Central memory CD8-positive, alpha-beta T cell (primary cell): ENCODE measurements at regions not wholly inside any gene's neighbourhood (a gene's known extent, or its start where the extent isn't known, plus 50 kb on each side); places are given as distances from the start of the nearest gene placed in this dataset.
"Not testable (repeated sequence)": the region's sequence is repeated elsewhere in the genome, so short reads cannot be mapped to it uniquely, and the experiment has no call there.

Experiments
- ATAC-seq: fragments of 150-1000 bp; cut with Tn5 transposase; replicated peaks from 2 replicates; pipeline ENCODE4 v1.10.0; 2022; ENCODE audit warnings: mild to moderate bottlenecking, moderate FRiP score, moderate number of reproducible peaks; ENCODE audit not compliant: poor library complexity, severe bottlenecking; ENCODE audit errors: extremely low read depth
- DNase-seq, 2 donors: peaks; one replicate each; pipeline ENCODE4 v3.0.0; 2021; ENCODE audit warnings: low spot score in 2 of 2
- H3K27ac Mint-ChIP-seq: one replicate; pipeline ENCODE4 v1.8.0; 2022; ENCODE audit warnings: low read depth, mild to moderate bottlenecking, moderate library complexity, mixed read lengths
- H3K27me3 Mint-ChIP-seq: one replicate; pipeline ENCODE4 v1.8.0; 2022; ENCODE audit warnings: mixed read lengths
- H3K36me3 Mint-ChIP-seq: one replicate; pipeline ENCODE4 v1.8.0; 2022; ENCODE audit warnings: mild to moderate bottlenecking, moderate library complexity, mixed read lengths; ENCODE audit not compliant: insufficient read depth
- H3K4me1 Mint-ChIP-seq: one replicate; pipeline ENCODE4 v1.8.0; 2022; ENCODE audit warnings: mixed read lengths
- H3K4me3 Mint-ChIP-seq: one replicate; pipeline ENCODE4 v1.8.0; 2022; ENCODE audit warnings: mild to moderate bottlenecking, moderate library complexity, mixed read lengths
- H3K9me3 Mint-ChIP-seq: one replicate; pipeline ENCODE4 v1.8.0; 2022; ENCODE audit warnings: mixed read lengths

DNA sequence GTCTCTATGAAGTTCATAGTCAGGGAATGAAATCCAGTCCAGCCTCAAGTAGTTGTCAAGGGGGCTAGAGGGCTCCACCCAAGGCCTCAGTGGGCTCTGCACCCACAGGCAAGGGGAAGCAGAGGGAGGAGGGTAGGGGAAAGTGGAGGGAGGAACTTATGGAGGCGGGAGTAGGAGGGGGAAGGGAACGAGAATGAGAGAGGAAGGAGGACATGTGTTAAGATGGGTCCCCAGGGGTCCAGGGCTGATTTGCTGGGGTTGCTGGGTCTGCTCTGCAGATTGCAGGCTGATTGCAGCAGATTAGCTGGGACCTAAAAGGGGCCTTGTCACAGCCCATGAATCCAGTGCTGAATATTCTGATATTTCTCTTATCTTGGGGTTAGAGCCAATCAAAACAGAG lies 166.9 kb upstream of the IL12B start:
- Mint-ChIP-seq H3K27ac (no peak overlapping the region), H3K27me3 (no peaks in the 10 kb centered on the region), H3K9me3 (no peaks in the 10 kb centered on the region), H3K4me1 (no peaks in the 10 kb centered on the region), H3K4me3 (no peak overlapping the region), H3K36me3 (peaks cover 1% of the 10 kb centered on the region)
- ATAC-seq (no peak), DNase-seq (no peak)

GRCh38 chr5:159498630-159499029 lies 168.3 kb upstream of the IL12B start:
- DNase-seq (no peak), ATAC-seq (no peak)
- Mint-ChIP-seq H3K9me3 (no peaks in the 10 kb centered on the region), H3K27ac (no peak overlapping the region), H3K4me1 (no peaks in the 10 kb centered on the region), H3K4me3 (no peak overlapping the region), H3K27me3 (no peaks in the 10 kb centered on the region), H3K36me3 (peaks cover 1% of the 10 kb centered on the region)

GRCh38 chr5:159502116-159502515 lies 171.8 kb upstream of the IL12B start:
- ATAC-seq, H3K27me3 Mint-ChIP-seq, H3K4me3 Mint-ChIP-seq, H3K9me3 Mint-ChIP-seq, H3K4me1 Mint-ChIP-seq, DNase-seq, H3K27ac Mint-ChIP-seq, H3K36me3 Mint-ChIP-seq: not testable (repeated sequence)

GRCh38 chr5:159503236-159503635 lies 172.9 kb upstream of the IL12B start:
- peaks cover 1% of the 10 kb centered on the region for H3K36me3 Mint-ChIP-seq
- H3K27ac Mint-ChIP-seq, result no peak overlapping the region
- no peaks in the 10 kb centered on the region for H3K27me3 Mint-ChIP-seq
- ATAC-seq, result no peak
- no peak for DNase-seq
- H3K4me1 Mint-ChIP-seq, result no peaks in the 10 kb centered on the region
- no peak overlapping the region for H3K4me3 Mint-ChIP-seq
- no peaks in the 10 kb centered on the region for H3K9me3 Mint-ChIP-seq

DNA sequence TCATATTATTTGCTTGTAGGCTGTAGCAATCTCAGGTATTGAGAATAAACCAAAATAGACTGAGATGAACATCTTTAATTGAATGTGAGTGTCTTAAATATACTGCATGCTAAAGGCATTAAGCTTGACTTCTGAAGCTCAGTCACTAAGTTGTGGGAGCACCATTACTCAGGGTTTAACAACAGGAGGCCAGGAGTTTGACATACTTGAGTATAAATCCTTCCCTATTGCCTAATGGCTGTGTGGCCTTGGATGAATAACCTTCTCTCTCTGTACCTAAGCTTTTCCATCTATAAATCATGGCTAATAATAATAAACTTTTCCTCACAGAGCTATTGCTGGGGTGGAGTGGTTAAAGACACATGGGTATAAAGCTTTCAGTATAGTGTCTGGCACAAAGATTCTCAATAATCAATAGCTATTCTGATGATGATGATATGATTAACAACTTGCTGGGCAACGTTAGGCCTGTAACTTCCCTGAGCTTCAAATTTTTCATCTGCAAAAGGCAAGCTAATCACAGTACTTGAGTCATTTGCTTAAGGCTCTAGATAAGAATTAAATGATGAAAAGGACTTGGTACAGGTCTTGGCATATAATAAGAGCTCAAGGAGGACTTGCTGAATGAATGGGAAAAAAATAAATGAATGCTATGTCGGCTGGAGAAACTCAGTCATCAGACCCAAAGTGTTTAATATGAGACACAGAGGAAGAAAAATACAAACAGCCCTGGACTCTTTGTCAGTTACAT lies 174.0 kb upstream of the IL12B start:
- Mint-ChIP-seq H3K36me3 (peaks cover 1% of the 10 kb centered on the region), H3K27ac (no peak overlapping the region), H3K27me3 (no peaks in the 10 kb centered on the region), H3K4me1 (no peaks in the 10 kb centered on the region), H3K9me3 (no peaks in the 10 kb centered on the region), H3K4me3 (no peak overlapping the region)
- ATAC-seq, result no peak
- DNase-seq, result no peak

DNA sequence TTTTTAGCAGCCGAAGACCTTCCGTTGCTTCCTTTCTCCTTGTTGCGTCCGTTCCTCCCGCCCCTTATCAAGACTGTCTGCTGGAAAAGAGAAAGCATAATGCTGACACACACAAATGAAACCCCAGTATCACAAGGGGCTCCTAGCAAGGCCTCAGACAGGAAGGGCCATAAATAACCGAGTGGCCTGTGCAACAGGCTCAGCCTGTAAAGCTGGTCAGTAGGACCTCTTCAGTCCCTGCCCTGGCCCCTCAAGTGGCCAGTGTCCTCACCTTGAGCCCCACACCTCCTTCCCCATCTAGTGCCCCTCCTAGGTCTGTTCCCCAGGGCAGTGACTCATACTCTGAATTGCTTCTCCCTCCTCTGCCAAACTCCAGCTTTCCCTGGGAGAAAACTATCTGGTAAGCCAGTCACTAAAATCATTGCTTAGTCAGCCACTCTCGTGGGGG lies 174.6 kb upstream of the IL12B start:
- ATAC-seq (no peak), DNase-seq (no peak)
- Mint-ChIP-seq H3K36me3 (no peaks in the 10 kb centered on the region), H3K4me1 (no peaks in the 10 kb centered on the region), H3K9me3 (no peaks in the 10 kb centered on the region), H3K4me3 (no peak overlapping the region), H3K27ac (no peak overlapping the region), H3K27me3 (no peaks in the 10 kb centered on the region)

DNA sequence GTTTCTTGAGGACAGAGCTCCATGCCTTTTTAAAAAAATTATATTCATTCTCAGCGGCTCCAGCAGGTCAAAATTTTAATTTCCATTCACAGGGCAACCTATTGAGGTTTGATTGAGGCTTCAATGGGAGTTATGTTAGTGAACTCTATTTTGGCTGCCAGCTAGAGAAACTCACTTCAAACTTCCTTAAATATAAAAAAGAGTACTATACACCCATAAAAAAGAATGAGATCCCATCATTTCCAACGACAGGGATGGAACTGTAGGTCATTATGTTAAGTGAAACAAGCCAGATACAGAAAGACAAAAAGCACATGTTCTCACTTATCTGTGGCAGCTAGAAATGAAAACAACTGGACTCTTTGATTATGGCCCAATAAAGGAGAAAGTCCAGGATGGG lies 176.8 kb upstream of the IL12B start:
- Mint-ChIP-seq H3K27ac (no peak overlapping the region), H3K36me3 (no peaks in the 10 kb centered on the region), H3K27me3 (no peaks in the 10 kb centered on the region), H3K4me3 (no peak overlapping the region), H3K9me3 (no peaks in the 10 kb centered on the region), H3K4me1 (no peaks in the 10 kb centered on the region)
- no peak for DNase-seq
- ATAC-seq, result no peak

DNA sequence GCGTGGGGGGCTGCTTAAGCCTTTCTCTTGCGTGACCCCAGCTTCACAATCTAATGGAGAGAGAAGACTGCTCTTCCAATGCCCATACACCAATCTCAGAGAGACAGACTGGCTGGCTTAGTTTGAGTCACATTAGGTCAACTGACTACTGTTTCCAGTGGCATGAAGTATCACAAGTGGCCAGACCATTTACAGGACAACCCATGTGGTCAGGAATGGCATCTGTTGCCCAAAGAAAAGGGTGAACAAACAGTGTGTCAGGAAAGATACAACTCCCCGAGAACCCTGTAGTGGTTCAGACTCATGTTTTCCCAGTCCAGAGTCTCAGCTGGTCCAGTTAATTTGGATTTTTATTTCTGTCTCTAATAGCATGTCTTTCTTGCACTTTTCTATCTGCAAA lies 177.4 kb upstream of the IL12B start:
- H3K27ac Mint-ChIP-seq, result no peak overlapping the region
- H3K27me3 Mint-ChIP-seq, result peaks cover 2% of the 10 kb centered on the region
- H3K4me3 Mint-ChIP-seq, result no peak overlapping the region
- ATAC-seq, result no peak
- no peaks in the 10 kb centered on the region for H3K9me3 Mint-ChIP-seq
- no peak for DNase-seq
- H3K4me1 Mint-ChIP-seq, result no peaks in the 10 kb centered on the region
- H3K36me3 Mint-ChIP-seq, result no peaks in the 10 kb centered on the region

- Mint-ChIP-seq H3K9me3 (no peaks in the 10 kb centered on the region), H3K4me3 (no peak overlapping the region), H3K27ac (no peak overlapping the region), H3K36me3 (no peaks in the 10 kb centered on the region), H3K4me1 (no peaks in the 10 kb centered on the region), H3K27me3 (peaks cover 9% of the 10 kb centered on the region)
- ATAC-seq, result no peak
- DNase-seq, result no peak
Observed at GRCh38 chr5:159508344-159508743, 178.1 kb upstream of the IL12B start.

- Mint-ChIP-seq H3K9me3 (no peaks in the 10 kb centered on the region), H3K27me3 (peaks cover 12% of the 10 kb centered on the region), H3K4me3 (no peak overlapping the region), H3K36me3 (no peaks in the 10 kb centered on the region), H3K27ac (no peak overlapping the region), H3K4me1 (no peaks in the 10 kb centered on the region)
- DNase-seq (no peak), ATAC-seq (no peak)
Observed at GRCh38 chr5:159509002-159509660, 178.8 kb upstream of the IL12B start.

GRCh38 chr5:159510282-159510681 lies 180.0 kb upstream of the IL12B start:
- no peak for DNase-seq

GRCh38 chr5:159511570-159511969 lies 181.3 kb upstream of the IL12B start:
- H3K4me3 Mint-ChIP-seq, result no peak overlapping the region
- H3K27me3 Mint-ChIP-seq, result peaks cover 12% of the 10 kb centered on the region
- ATAC-seq (no peak), DNase-seq (no peak)
- no peaks in the 10 kb centered on the region for H3K9me3 Mint-ChIP-seq
- H3K36me3 Mint-ChIP-seq, result no peaks in the 10 kb centered on the region
- H3K4me1 Mint-ChIP-seq, result no peaks in the 10 kb centered on the region
- no peak overlapping the region for H3K27ac Mint-ChIP-seq

More at GRCh38 chr5:159510282-159510681, 180.0 kb upstream of the IL12B start:
- no peak overlapping the region for H3K4me3 Mint-ChIP-seq
- H3K4me1 Mint-ChIP-seq, result no peaks in the 10 kb centered on the region
- peaks cover 12% of the 10 kb centered on the region for H3K27me3 Mint-ChIP-seq
- ATAC-seq, result no peak
- H3K36me3 Mint-ChIP-seq, result no peaks in the 10 kb centered on the region
- H3K27ac Mint-ChIP-seq, result no peak overlapping the region
- no peaks in the 10 kb centered on the region for H3K9me3 Mint-ChIP-seq

GRCh38 chr5:159512064-159512463 lies 181.8 kb upstream of the IL12B start:
- DNase-seq (no peak), ATAC-seq (no peak)
- Mint-ChIP-seq H3K4me1 (no peaks in the 10 kb centered on the region), H3K9me3 (no peaks in the 10 kb centered on the region), H3K36me3 (no peaks in the 10 kb centered on the region), H3K27ac (no peak overlapping the region), H3K4me3 (no peak overlapping the region), H3K27me3 (peaks cover 12% of the 10 kb centered on the region)
